SK-N-SH treated with all-trans-retinoic acid at 6 μM for 48 hours (cell line): ENCODE measurements at regions not wholly inside any gene's neighbourhood (a gene's known extent, or its start where the extent isn't known, plus 50 kb on each side); places are given as distances from the start of the nearest gene placed in this dataset.

Experiments
- ATAC-seq: fragments of 200-7000 bp; cut with Tn5 transposase; 3 replicates; pipeline ENCODE4 v1.9.1; 2020; ENCODE audit warnings: mild to moderate bottlenecking, moderate library complexity
- ARNTL ChIP-seq: fragments of 450-650 bp; formaldehyde crosslinking; IDR thresholded peaks from 2 replicates; pipeline ENCODE4 v1.5.0; 2020; ENCODE audit warnings: low read depth, mild to moderate bottlenecking, moderate library complexity, borderline replicate concordance
- BACH2 ChIP-seq: fragments of 250-450 bp; sonication (Bioruptor Pico); IDR thresholded peaks from 2 replicates; pipeline ENCODE4 v1.9.0; 2021; ENCODE audit warnings: mild to moderate bottlenecking, borderline replicate concordance
- CSDC2 ChIP-seq: fragments of 250-450 bp; sonication (Bioruptor Pico); IDR thresholded peaks from 2 replicates; pipeline ENCODE4 v1.5.0; 2020; ENCODE audit warnings: mild to moderate bottlenecking, moderate library complexity
- ESRRG ChIP-seq: fragments of 250-450 bp; sonication (Bioruptor Pico); IDR thresholded peaks from 2 replicates; pipeline ENCODE4 v1.6.1; 2021; ENCODE audit warnings: mild to moderate bottlenecking
- GLIS3 ChIP-seq: fragments of 250-450 bp; sonication (Bioruptor Pico); IDR thresholded peaks from 2 replicates; pipeline ENCODE4 v1.5.0; 2020; ENCODE audit warnings: mild to moderate bottlenecking, moderate library complexity
- ISL1 ChIP-seq: fragments of 250-450 bp; sonication (Bioruptor Pico); IDR thresholded peaks from 2 replicates; pipeline ENCODE4 v2.1.2; 2022; ENCODE audit warnings: mild to moderate bottlenecking, moderate library complexity
- OSR1 ChIP-seq: fragments of 250-450 bp; sonication (Bioruptor Pico); IDR thresholded peaks from 2 replicates; pipeline ENCODE4 v1.8.0; 2022; ENCODE audit warnings: moderate library complexity, mild to moderate bottlenecking, inconsistent platforms
- PPARA ChIP-seq: fragments of 250-450 bp; sonication (Bioruptor Pico); IDR thresholded peaks from 2 replicates; pipeline ENCODE4 v1.5.0; 2020; ENCODE audit warnings: mild to moderate bottlenecking, borderline replicate concordance
- TCF4 ChIP-seq: fragments of 250-450 bp; sonication (Bioruptor Pico); IDR thresholded peaks from 2 replicates; pipeline ENCODE4 v1.8.0; 2021; ENCODE audit warnings: mild to moderate bottlenecking, moderate library complexity, borderline replicate concordance
- TOX ChIP-seq: fragments of 250-450 bp; sonication (Bioruptor Pico); IDR thresholded peaks from 2 replicates; pipeline ENCODE4 v1.8.0; 2021; ENCODE audit warnings: mild to moderate bottlenecking, moderate library complexity, borderline replicate concordance
- ZC3H10 ChIP-seq: fragments of 250-450 bp; sonication (Bioruptor Pico); IDR thresholded peaks from 2 replicates; pipeline ENCODE4 v1.5.1; 2021; ENCODE audit warnings: mild to moderate bottlenecking, moderate library complexity
- ZFP3 ChIP-seq: fragments of 250-450 bp; sonication (Bioruptor Pico); IDR thresholded peaks from 2 replicates; pipeline ENCODE4 v1.5.0; 2020; ENCODE audit warnings: mild to moderate bottlenecking, moderate library complexity
- ZFP30 ChIP-seq: fragments of 450-650 bp; formaldehyde crosslinking; IDR thresholded peaks from 2 replicates; pipeline ENCODE4 v1.5.0; 2022; ENCODE audit warnings: mild to moderate bottlenecking, moderate library complexity
- ZNF565 ChIP-seq: fragments of 450-650 bp; formaldehyde crosslinking; conservative IDR thresholded peaks from 2 replicates; pipeline ENCODE4 v1.5.0; 2020; ENCODE audit warnings: low read depth, mild to moderate bottlenecking, moderate library complexity
- ZNF70 ChIP-seq: fragments of 450-650 bp; formaldehyde crosslinking; IDR thresholded peaks from 2 replicates; pipeline ENCODE4 v1.5.0; 2020; ENCODE audit warnings: mild to moderate bottlenecking, moderate library complexity
- ZNF8 ChIP-seq: fragments of 450-650 bp; formaldehyde crosslinking; IDR thresholded peaks from 2 replicates; pipeline ENCODE4 v1.5.0; 2020; ENCODE audit warnings: mild to moderate bottlenecking, moderate library complexity
- TF ChIP-seq, protein P1 (sequence below): fragments of 250-450 bp; sonication (Bioruptor Pico); IDR thresholded peaks from 2 replicates; pipeline ENCODE4 v1.8.0; 2021; ENCODE audit warnings: low read depth, mild to moderate bottlenecking, moderate library complexity, borderline replicate concordance
- TF ChIP-seq, protein P2 (sequence below): fragments of 250-450 bp; sonication (Bioruptor Pico); IDR thresholded peaks from 2 replicates; pipeline ENCODE4 v1.5.1; 2020; ENCODE audit warnings: low read depth, mild to moderate bottlenecking, moderate library complexity
- TF ChIP-seq, protein P3 (sequence below): fragments of 250-450 bp; sonication (Bioruptor Pico); IDR thresholded peaks from 2 replicates; pipeline ENCODE4 v1.5.0; 2020; ENCODE audit warnings: mild to moderate bottlenecking, moderate library complexity
- TF ChIP-seq, protein P4 (sequence below): fragments of 250-450 bp; sonication (Bioruptor Pico); IDR thresholded peaks from 2 replicates; pipeline ENCODE4 v1.5.1; 2021; ENCODE audit warnings: mild to moderate bottlenecking, moderate library complexity
- TF ChIP-seq, protein P5 (sequence below): fragments of 250-450 bp; sonication (Bioruptor Pico); IDR thresholded peaks from 2 replicates; pipeline ENCODE4 v1.8.0; 2020; ENCODE audit warnings: mild to moderate bottlenecking, moderate library complexity, borderline replicate concordance

DNA sequence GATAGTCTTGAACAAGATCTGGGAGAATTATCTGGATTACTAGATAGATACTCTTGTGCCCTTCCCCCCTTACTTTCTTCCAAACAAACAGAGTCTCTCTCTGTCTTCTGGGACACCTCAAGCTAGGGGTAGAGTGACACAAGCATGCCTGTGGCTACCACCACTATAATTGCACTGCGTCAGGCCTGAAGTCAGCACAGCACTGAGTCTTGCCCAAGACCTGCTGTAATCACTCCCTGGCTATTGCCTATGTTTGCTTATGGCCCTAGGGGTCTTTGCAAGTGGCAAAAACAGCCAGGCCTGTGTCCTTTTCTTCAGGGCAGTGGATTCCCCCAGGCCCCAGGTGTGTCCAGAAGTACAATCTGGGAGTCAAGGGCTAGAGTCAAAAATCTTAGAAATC is 106.6 kb downstream of the SLC5A7 start:
- no peak for ATAC-seq
- TF ChIP-seq ZFP3 (CRISPR knock-in tag) (no peak), ZC3H10 (CRISPR knock-in tag) (no peak), ZNF70 (no peak), CSDC2 (CRISPR knock-in tag) (no peak), GLIS3 (CRISPR knock-in tag) (no peak), ZNF8 (CRISPR knock-in tag) (no peak), PPARA (CRISPR knock-in tag) (no peak), ZNF565 (CRISPR knock-in tag) (no peak), TOX (CRISPR knock-in tag) (no peak)
- TF ChIP-seq, protein P1, sequence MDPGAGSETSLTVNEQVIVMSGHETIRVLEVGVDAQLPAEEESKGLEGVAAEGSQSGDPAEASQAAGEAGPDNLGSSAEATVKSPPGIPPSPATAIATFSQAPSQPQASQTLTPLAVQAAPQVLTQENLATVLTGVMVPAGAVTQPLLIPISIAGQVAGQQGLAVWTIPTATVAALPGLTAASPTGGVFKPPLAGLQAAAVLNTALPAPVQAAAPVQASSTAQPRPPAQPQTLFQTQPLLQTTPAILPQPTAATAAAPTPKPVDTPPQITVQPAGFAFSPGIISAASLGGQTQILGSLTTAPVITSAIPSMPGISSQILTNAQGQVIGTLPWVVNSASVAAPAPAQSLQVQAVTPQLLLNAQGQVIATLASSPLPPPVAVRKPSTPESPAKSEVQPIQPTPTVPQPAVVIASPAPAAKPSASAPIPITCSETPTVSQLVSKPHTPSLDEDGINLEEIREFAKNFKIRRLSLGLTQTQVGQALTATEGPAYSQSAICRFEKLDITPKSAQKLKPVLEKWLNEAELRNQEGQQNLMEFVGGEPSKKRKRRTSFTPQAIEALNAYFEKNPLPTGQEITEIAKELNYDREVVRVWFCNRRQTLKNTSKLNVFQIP = no peak

DNA sequence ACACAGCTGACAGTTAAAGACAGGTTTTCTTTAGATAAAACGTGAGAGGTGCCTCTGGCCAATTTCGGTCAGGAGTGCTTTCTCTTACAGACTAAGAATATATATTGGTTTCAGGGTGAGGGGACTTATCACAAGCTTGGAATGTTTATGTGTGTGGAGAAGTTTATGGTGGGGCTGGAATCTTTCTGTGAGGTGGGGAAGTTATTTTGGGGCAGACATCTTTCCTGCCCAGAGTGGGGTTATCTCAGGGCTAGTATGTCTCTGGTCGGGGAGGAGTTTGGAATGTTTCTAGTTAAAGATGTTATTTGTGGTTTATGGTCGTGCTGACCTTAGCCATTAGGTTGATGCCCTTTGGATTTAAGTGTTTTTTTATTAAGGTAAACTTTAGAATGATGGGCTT is 115.2 kb downstream of the SLC5A7 start:
- no peak for ATAC-seq

DNA sequence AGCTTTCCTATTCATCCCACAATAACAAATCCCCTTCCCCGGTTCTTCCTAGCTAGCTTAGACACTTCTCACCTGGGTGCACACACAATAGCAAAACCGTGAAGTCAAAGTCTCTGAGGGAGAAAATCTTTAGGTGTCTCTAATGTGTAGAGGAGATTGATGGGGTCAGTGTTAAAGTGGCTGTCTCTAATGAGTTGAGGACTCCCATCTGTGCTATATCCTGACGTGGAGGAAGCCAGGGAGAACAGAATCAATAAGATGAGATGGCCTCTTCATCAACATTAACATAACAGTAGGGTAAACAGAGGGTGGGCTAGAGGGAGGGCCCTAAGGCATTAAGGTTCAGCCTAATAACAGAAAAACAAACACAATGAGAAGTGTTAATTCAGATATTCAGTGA is 120.4 kb downstream of the SLC5A7 start:
- TF ChIP-seq CSDC2 (CRISPR knock-in tag) = no peak
- no peak for TF ChIP-seq ZNF70
- no peak for TF ChIP-seq ISL1
- TF ChIP-seq OSR1 (CRISPR knock-in tag) = no peak
- TF ChIP-seq ZFP30 (CRISPR knock-in tag) = no peak
- TF ChIP-seq GLIS3 (CRISPR knock-in tag) = no peak
- no peak for TF ChIP-seq ZNF565 (CRISPR knock-in tag)
- TF ChIP-seq, protein P2, sequence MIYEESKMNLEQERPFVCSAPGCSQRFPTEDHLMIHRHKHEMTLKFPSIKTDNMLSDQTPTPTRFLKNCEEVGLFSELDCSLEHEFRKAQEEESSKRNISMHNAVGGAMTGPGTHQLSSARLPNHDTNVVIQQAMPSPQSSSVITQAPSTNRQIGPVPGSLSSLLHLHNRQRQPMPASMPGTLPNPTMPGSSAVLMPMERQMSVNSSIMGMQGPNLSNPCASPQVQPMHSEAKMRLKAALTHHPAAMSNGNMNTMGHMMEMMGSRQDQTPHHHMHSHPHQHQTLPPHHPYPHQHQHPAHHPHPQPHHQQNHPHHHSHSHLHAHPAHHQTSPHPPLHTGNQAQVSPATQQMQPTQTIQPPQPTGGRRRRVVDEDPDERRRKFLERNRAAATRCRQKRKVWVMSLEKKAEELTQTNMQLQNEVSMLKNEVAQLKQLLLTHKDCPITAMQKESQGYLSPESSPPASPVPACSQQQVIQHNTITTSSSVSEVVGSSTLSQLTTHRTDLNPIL (CRISPR knock-in tag) = no peak
- TF ChIP-seq ESRRG = no peak
- TF ChIP-seq, protein P3, sequence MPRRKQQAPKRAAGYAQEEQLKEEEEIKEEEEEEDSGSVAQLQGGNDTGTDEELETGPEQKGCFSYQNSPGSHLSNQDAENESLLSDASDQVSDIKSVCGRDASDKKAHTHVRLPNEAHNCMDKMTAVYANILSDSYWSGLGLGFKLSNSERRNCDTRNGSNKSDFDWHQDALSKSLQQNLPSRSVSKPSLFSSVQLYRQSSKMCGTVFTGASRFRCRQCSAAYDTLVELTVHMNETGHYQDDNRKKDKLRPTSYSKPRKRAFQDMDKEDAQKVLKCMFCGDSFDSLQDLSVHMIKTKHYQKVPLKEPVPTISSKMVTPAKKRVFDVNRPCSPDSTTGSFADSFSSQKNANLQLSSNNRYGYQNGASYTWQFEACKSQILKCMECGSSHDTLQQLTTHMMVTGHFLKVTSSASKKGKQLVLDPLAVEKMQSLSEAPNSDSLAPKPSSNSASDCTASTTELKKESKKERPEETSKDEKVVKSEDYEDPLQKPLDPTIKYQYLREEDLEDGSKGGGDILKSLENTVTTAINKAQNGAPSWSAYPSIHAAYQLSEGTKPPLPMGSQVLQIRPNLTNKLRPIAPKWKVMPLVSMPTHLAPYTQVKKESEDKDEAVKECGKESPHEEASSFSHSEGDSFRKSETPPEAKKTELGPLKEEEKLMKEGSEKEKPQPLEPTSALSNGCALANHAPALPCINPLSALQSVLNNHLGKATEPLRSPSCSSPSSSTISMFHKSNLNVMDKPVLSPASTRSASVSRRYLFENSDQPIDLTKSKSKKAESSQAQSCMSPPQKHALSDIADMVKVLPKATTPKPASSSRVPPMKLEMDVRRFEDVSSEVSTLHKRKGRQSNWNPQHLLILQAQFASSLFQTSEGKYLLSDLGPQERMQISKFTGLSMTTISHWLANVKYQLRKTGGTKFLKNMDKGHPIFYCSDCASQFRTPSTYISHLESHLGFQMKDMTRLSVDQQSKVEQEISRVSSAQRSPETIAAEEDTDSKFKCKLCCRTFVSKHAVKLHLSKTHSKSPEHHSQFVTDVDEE = no peak
- TF ChIP-seq PPARA (CRISPR knock-in tag) = no peak
- no peak for TF ChIP-seq ZC3H10 (CRISPR knock-in tag)
- TF ChIP-seq, protein P4, sequence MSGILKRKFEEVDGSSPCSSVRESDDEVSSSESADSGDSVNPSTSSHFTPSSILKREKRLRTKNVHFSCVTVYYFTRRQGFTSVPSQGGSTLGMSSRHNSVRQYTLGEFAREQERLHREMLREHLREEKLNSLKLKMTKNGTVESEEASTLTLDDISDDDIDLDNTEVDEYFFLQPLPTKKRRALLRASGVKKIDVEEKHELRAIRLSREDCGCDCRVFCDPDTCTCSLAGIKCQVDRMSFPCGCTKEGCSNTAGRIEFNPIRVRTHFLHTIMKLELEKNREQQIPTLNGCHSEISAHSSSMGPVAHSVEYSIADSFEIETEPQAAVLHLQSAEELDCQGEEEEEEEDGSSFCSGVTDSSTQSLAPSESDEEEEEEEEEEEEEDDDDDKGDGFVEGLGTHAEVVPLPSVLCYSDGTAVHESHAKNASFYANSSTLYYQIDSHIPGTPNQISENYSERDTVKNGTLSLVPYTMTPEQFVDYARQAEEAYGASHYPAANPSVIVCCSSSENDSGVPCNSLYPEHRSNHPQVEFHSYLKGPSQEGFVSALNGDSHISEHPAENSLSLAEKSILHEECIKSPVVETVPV = no peak
- TF ChIP-seq, protein P5, sequence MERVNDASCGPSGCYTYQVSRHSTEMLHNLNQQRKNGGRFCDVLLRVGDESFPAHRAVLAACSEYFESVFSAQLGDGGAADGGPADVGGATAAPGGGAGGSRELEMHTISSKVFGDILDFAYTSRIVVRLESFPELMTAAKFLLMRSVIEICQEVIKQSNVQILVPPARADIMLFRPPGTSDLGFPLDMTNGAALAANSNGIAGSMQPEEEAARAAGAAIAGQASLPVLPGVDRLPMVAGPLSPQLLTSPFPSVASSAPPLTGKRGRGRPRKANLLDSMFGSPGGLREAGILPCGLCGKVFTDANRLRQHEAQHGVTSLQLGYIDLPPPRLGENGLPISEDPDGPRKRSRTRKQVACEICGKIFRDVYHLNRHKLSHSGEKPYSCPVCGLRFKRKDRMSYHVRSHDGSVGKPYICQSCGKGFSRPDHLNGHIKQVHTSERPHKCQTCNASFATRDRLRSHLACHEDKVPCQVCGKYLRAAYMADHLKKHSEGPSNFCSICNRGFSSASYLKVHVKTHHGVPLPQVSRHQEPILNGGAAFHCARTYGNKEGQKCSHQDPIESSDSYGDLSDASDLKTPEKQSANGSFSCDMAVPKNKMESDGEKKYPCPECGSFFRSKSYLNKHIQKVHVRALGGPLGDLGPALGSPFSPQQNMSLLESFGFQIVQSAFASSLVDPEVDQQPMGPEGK (CRISPR knock-in tag) = no peak
- ATAC-seq = no peak

More for the DNA sequence above, 115.2 kb downstream of the SLC5A7 start:
- TF ChIP-seq ISL1 = no peak
- no peak for TF ChIP-seq BACH2
- TF ChIP-seq ARNTL (CRISPR knock-in tag) = no peak
- TF ChIP-seq TCF4 (CRISPR knock-in tag) = no peak
- no peak for TF ChIP-seq OSR1 (CRISPR knock-in tag)
- TF ChIP-seq, protein P2 (CRISPR knock-in tag) = no peak
- TF ChIP-seq PPARA (CRISPR knock-in tag) = no peak
- TF ChIP-seq ZFP3 (CRISPR knock-in tag) = no peak
- TF ChIP-seq, protein P5 (CRISPR knock-in tag) = no peak; the same call in 1 of the 2 replicates
- TF ChIP-seq, protein P4 = no peak
- no peak for TF ChIP-seq ESRRG
